ENCODE measurements at regions not wholly inside any gene's neighbourhood (a gene's known extent, or its start where the extent isn't known, plus 50 kb on each side); places are given as distances from the start of the nearest gene placed in this dataset.

- no peak for TF ChIP-seq CTCF (conservative IDR thresholded peaks at IDR 0.05; ENCODE audit: low read length)
- no peak for TF ChIP-seq EZH2phosphoT487 (IDR thresholded peaks at IDR 0.05; ENCODE audit: borderline replicate concordance)
These were observed 1794.5 kb downstream of the PCDH9 start for GRCh38 chr13:65435590-65435989.

Data from Loucy (cell line).